HFF-Myc (cell line): ENCODE measurements at regions not wholly inside any gene's neighbourhood (a gene's known extent, or its start where the extent isn't known, plus 50 kb on each side); places are given as distances from the start of the nearest gene placed in this dataset.

ENCODE experiments used
- DNase-seq: peaks from one replicate; pipeline ENCODE4 v3.0.0-alpha.2; 2011; ENCODE audit warnings: low read depth; ENCODE audit errors: extremely low read depth
- H3K4me3 ChIP-seq: replicated peaks from 2 replicates; pipeline ENCODE4 v1.5.1; 2011; ENCODE audit warnings: low read depth, mild to moderate bottlenecking, control low read depth, low read length
- TF ChIP-seq, protein P1 (sequence below): IDR thresholded peaks from 2 replicates; pipeline ENCODE4 v1.5.1; 2012; ENCODE audit warnings: mild to moderate bottlenecking, low read depth, low read length, control low read depth; ENCODE audit errors: missing control alignments

DNA sequence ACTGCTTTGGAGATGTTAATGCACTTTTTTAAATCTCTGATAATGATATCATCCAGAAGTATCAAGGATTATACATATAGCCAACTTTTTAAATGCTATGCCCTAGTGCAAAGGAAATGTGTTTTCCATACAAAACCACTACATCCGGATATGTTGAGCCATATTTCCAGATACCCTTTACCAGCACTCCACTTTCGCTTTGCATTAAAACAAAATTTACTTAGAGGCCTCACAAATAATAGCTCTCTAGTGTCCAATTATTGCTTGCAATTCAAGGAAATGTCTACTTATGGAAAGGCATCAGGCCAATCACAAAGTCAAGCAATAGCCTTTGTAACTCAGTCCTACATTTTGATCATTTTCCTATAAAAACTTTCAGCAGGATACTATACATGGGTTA, 1072.8 kb upstream of the INTU start:
- TF ChIP-seq, protein P1, sequence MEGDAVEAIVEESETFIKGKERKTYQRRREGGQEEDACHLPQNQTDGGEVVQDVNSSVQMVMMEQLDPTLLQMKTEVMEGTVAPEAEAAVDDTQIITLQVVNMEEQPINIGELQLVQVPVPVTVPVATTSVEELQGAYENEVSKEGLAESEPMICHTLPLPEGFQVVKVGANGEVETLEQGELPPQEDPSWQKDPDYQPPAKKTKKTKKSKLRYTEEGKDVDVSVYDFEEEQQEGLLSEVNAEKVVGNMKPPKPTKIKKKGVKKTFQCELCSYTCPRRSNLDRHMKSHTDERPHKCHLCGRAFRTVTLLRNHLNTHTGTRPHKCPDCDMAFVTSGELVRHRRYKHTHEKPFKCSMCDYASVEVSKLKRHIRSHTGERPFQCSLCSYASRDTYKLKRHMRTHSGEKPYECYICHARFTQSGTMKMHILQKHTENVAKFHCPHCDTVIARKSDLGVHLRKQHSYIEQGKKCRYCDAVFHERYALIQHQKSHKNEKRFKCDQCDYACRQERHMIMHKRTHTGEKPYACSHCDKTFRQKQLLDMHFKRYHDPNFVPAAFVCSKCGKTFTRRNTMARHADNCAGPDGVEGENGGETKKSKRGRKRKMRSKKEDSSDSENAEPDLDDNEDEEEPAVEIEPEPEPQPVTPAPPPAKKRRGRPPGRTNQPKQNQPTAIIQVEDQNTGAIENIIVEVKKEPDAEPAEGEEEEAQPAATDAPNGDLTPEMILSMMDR: no peak
- no peak overlapping the region for H3K4me3 ChIP-seq
- no peak for DNase-seq

DNA sequence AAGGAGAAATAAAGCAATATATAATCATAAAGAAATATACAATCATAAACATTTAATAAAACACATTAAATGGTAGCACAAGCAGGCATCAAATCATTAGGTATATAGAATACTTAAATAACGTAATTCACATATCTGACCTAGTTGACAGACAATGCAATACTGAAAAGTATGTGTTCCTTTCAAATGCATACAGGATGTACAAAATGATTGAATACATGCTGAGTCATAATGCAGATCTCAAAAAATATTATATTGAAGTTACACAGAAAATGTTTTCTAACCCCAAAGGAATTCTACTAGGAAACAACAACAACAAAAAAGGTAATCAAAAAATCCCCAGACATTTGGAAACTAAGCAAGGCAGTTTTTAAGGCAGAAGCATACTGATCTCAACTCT, 1072.0 kb upstream of the INTU start:
- no peak overlapping the region for H3K4me3 ChIP-seq
- TF ChIP-seq, protein P1: no peak
- DNase-seq: no peak

DNA sequence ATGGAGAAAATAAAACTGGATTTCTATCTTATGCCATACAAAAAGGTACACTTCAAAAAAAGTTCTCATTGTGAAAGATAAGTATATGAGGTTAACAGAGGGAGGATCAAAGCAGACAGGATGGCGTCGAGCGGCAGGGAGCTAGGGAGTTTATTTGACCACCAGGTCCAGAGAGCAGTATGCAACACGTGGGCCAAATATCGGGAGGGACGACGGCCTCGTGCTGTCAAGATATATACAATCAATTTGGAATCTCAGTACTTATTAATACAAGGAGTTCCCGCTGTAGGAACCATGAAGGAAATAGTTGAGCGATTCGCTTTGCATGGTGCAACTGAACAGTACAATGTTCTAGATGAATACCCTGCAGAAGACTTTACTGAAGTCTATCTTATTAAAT, 1069.4 kb upstream of the INTU start:
- TF ChIP-seq, protein P1: no peak
- no peak for DNase-seq
- no peak overlapping the region for H3K4me3 ChIP-seq

DNA sequence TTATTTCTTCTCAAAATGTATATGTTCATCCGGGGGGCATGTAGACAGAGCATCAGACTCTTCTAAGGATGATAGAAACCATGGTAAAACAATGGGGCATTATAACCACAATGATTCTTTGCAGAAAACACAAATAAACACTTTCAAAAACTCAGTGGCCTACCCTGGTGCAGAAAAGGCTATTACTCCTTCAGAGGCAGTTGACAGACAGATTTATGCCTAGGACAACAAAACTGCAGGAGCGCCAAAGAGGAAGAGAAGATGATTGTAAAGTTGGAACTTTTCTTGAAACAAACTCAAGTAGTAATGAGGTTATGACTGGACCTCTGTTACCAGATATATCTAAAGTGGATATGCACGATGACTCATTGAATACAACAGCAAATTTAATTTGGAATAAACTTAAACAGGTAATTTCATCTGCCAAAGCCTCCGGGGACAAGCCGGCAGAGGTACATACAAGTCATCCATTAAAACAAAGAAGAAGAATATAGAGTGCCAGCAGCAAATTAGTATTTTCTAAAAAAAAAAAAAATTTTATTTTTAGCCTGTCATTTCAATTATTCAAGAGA, 1068.4 kb upstream of the INTU start:
- no peak overlapping the region for H3K4me3 ChIP-seq
- TF ChIP-seq, protein P1: no peak
- no peak for DNase-seq

DNA sequence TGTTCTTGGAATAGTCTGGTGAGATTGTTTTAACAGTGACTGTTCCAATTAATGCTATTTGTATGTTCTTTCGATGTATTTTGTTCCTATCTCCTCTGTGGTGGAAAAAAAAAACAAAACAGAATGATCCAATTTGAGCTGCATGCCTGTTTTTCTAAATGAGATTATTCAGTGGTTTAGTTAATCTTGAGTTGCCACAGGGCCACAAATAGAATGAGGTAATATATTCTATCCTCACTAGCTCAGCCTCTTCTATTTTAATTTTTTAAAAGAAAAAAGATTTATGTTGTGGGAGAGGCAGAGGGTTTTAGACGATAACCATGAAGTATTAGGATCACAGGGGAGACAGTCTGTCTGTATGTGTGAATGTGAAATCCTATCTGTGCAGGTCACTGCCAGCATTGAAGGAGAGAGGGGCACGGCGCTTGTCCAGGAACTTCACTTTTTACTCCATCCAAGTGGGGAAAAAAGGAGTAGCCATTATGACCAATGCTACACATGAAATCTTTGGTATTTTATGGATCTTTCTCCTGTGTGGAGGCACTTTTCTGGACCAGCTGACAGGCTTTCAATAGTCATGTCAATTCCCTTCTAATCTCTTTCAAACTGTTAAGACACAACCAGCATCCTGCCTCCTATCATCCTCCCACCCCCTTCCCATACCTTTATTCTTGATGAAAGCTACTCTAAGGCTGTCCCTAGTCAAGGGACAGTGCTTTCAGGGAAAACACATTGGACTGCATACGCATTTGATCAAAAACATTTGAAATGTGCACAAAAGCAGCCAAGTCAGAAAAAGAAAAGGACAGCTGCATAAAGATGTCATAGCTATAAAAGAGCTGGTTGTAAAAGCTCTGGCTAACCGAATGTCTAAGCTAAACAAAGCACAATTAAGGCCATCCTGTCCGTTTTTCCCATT, 1063.8 kb upstream of the INTU start:
- TF ChIP-seq, protein P1: no peak
- no peak for DNase-seq
- H3K4me3 ChIP-seq: no peak overlapping the region

DNA sequence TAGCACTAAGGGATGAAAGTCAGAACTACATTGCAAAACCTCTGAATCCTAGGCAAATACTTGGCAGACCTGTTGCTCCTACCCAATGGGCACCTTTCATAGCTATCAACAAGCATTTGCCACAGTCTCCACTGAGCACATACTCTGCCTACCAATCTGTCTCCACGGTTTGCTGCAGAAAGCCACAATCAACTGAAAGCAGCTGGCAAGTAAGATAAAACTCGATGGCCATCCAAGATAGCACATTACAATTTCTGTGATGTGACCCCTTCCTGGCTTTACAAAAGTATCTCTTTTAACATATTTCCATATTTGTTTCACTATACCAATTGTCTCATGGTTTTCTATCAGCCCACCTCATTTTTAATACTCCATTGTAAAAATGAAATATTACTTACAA, 1060.5 kb upstream of the INTU start:
- DNase-seq: no peak
- no peak overlapping the region for H3K4me3 ChIP-seq
- TF ChIP-seq, protein P1: no peak
